Spleen (tissue), 11 donors: ENCODE measurements at regions not wholly inside any gene's neighbourhood (a gene's known extent, or its start where the extent isn't known, plus 50 kb on each side); places are given as distances from the start of the nearest gene placed in this dataset.

ENCODE experiments used
- DNase-seq: peaks from one replicate; pipeline ENCODE4 v3.0.0-alpha.2; 2020
- H3K27ac ChIP-seq, 8 donors: fragments of 200-600 bp; sonication (generic) in 7 of 8; 1 replicate in 4 of 8; 2 replicates in 4 of 8; pipeline versions ENCODE4 v1.5.0 to v1.8.0; 2016 to 2021; ENCODE audit warnings: inconsistent platforms in 4 of 8, mild to moderate bottlenecking in 4 of 8, moderate library complexity in 1 of 8
- H3K27me3 ChIP-seq, 7 donors: fragments of 200-600 bp; sonication (generic) in 6 of 7; replicated peaks in 1 of 7; 1 replicate in 4 of 7; 2 replicates in 3 of 7; pipeline versions ENCODE4 v1.5.0 to v1.8.0; 2016 to 2021; ENCODE audit warnings: inconsistent platforms in 3 of 7, mild to moderate bottlenecking in 1 of 7
- H3K36me3 ChIP-seq, 6 donors: fragments of 200-600 bp; sonication (generic) in 5 of 6; 1 replicate in 4 of 6; 2 replicates in 2 of 6; pipeline versions ENCODE4 v1.5.0 to v1.8.0; 2016 to 2021; ENCODE audit warnings: inconsistent platforms in 2 of 6
- H3K4me1 ChIP-seq, 6 donors: fragments of 200-600 bp; sonication (generic) in 5 of 6; 1 replicate in 3 of 6; 2 replicates in 3 of 6; pipeline versions ENCODE4 v1.5.0 to v1.8.0; 2016 to 2021; ENCODE audit warnings: inconsistent platforms in 3 of 6
- H3K4me3 ChIP-seq, 8 donors: fragments of 200-600 bp; sonication (generic) in 7 of 8; 1 replicate in 4 of 8; 2 replicates in 4 of 8; pipeline versions ENCODE4 v1.5.0 to v1.8.0; 2016 to 2021; ENCODE audit warnings: inconsistent platforms in 4 of 8, mild to moderate bottlenecking in 4 of 8, moderate library complexity in 2 of 8
- H3K9me3 ChIP-seq, 8 donors: fragments of 200-600 bp; sonication (generic) in 7 of 8; 1 replicate in 4 of 8; 2 replicates in 4 of 8; pipeline versions ENCODE4 v1.5.0 to v1.8.0; 2016 to 2021; ENCODE audit warnings: inconsistent platforms in 4 of 8
- POLR2A ChIP-seq, 3 donors: fragments of 450-650 bp; IDR thresholded peaks; one replicate each; pipeline ENCODE4 v1.5.1; 2017; ENCODE audit warnings: antibody characterized with exemption in 3 of 3, mild to moderate bottlenecking in 1 of 3
- POLR2AphosphoS5 ChIP-seq, 3 donors: sonication (generic); formaldehyde crosslinking; IDR thresholded peaks; one replicate each; pipeline ENCODE4 v1.5.1; 2017; ENCODE audit warnings: antibody characterized with exemption in 3 of 3
- WGBS, 5 donors: extraction: QIAGEN DNeasy Blood & Tissue Kit in 3 of 5; methylation state at CpG; one replicate each; pipeline versions ENCODE4 v1.1.5 to v1.1.7; 2013 to 2018; 5-methylcytosine and 5-hydroxymethylcytosine counted together
- intact Hi-C: fragments of 100-400 bp; cut with DNase I; formaldehyde crosslinking; loops from one replicate; pipeline ENCODE4 v1.15.0; 2023; ENCODE audit warnings: low total_unique reads
- TF ChIP-seq, protein P1 (sequence below), 11 experiments: fragments of 200-600 bp in 7 of 11; fragments of 450-650 bp in 4 of 11; sonication (generic) in 4 of 11; IDR thresholded peaks in 8 of 11; conservative IDR thresholded peaks in 3 of 11; 1 replicate in 7 of 11; 2 replicates in 4 of 11; pipeline versions ENCODE4 v1.4.0 to v1.8.0; 2016 to 2021; ENCODE audit warnings: antibody characterized with exemption in 11 of 11, inconsistent platforms in 4 of 11, mild to moderate bottlenecking in 1 of 11
- donor health status: healthy with polysubstance abuse.
- donor health status: DM: no; HTN: no; CAD: no; lungs with moderate emphysema.
- donor health status: DM: no; HTN: no; CAD: no.
- donor health status: Bipolar disorder and iron deficiency.
- donor health status: healthy.
- donor health status: DM: no; HTN: no; CAD: no.
- donor health status: DM: yes; HTN: yes; CAD: no.

DNA sequence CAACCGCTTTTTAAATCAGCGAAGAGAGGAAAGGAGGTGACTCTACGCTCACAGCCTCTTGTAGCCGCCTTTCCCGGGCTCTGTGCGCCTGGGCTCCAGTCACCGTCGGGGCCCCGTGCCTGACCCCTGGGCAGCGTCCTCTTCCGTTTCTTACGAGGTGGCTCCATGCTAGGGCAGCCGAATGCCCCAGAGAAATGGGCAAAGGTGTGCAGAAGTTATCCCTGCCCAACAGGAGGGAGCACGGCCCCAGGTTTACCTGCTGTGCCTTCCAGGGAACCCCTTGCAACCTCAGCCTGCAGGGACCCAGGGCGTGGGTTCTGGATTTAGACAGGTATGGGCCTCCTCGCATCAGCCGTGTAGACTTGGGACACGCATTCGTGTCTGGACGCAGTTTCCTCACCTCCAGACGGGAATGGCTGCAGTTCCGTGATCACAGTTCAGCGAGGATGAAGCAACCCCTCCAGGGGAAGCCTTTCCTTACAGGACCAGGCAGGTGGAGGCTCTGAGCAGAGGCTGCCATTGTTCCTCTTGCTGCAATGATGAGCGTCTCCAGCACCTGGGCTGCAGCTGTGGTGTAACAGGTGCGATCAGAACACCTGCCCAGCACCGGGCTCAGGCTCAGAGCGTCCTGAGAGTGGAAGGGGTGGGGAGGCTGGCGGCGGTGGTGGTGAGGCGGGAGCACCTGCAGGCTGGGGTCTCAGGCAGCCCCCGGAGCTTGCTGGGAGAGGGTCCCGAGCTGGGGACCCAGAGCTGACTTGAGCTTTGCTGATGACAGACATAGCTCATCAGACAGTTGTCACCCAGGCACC lies 81.3 kb upstream of the BHLHE23 start:
- no peaks in the 10 kb centered on the region for H3K36me3 ChIP-seq
- no peak overlapping the region for H3K27ac ChIP-seq
- H3K9me3 ChIP-seq: no peaks in the 10 kb centered on the region
- WGBS, 5 donors: 82 to 88% (median 83%) methylated on average over 29 to 32 of the region's 32 CpGs
- no peak overlapping the region for H3K4me3 ChIP-seq
- no peaks in the 10 kb centered on the region for H3K4me1 ChIP-seq
- intact Hi-C loops: no loop called here
- DNase-seq: peak; percentile 35
- H3K27me3 ChIP-seq: peaks cover 0 to 100% (median 26%) of the 10 kb centered on the region in 7 donors
- TF ChIP-seq POLR2AphosphoS5 (IDR thresholded peaks at IDR 0.05) (no peak), POLR2A (IDR thresholded peaks at IDR 0.05) (no peak)
- TF ChIP-seq, protein P1, sequence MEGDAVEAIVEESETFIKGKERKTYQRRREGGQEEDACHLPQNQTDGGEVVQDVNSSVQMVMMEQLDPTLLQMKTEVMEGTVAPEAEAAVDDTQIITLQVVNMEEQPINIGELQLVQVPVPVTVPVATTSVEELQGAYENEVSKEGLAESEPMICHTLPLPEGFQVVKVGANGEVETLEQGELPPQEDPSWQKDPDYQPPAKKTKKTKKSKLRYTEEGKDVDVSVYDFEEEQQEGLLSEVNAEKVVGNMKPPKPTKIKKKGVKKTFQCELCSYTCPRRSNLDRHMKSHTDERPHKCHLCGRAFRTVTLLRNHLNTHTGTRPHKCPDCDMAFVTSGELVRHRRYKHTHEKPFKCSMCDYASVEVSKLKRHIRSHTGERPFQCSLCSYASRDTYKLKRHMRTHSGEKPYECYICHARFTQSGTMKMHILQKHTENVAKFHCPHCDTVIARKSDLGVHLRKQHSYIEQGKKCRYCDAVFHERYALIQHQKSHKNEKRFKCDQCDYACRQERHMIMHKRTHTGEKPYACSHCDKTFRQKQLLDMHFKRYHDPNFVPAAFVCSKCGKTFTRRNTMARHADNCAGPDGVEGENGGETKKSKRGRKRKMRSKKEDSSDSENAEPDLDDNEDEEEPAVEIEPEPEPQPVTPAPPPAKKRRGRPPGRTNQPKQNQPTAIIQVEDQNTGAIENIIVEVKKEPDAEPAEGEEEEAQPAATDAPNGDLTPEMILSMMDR (IDR thresholded peaks at IDR 0.05 in 8 of 11, conservative IDR thresholded peaks at IDR 0.05 in 3 of 11): no peak

DNA sequence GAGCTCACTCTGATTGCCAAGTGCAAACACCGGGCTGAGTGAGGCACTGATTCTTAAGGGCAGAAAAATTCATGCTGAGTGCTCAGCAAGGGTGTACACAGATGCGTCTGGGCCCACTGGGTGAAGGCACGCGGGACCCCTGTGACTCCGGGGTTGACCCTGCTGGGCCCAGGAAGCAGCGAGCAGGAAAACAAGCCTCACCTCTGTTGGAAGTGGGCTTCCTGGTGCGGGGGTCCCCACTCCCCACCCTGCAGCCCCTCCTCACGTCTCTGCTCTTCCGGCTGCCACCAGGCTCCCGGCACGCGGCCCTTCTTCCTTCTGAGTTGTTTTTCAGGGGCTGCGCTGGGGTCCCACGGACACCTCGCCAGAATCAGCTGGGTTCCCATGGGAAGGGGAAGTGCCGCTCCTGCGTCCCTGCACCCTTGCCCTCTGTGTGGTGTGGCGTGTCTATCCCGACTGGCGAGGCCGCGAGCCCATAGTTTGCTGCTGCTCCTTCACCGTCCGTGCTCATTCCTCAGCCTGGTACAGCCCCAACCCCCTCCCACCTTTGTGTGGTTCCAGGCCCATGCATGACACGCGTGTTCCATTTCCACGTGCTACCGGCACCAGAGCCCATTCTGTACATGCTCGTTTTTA lies 80.6 kb upstream of the BHLHE23 start:
- no peak overlapping the region for H3K4me3 ChIP-seq
- peak; percentile 41 for DNase-seq
- H3K4me1 ChIP-seq: no peaks in the 10 kb centered on the region
- no peak overlapping the region for H3K27ac ChIP-seq
- H3K36me3 ChIP-seq: no peaks in the 10 kb centered on the region
- H3K9me3 ChIP-seq: no peaks in the 10 kb centered on the region
- WGBS, 5 donors: 64 to 78% (median 75%) methylated on average over 23 to 29 of the region's 29 CpGs
- TF ChIP-seq POLR2AphosphoS5 (IDR thresholded peaks at IDR 0.05): no peak
- no peak for TF ChIP-seq POLR2A (IDR thresholded peaks at IDR 0.05)
- TF ChIP-seq, protein P1 (IDR thresholded peaks at IDR 0.05 in 8 of 11, conservative IDR thresholded peaks at IDR 0.05 in 3 of 11): no peak
- peaks cover 0 to 100% (median 23%) of the 10 kb centered on the region in 7 donors for H3K27me3 ChIP-seq
- intact Hi-C loops: no loop called here

DNA sequence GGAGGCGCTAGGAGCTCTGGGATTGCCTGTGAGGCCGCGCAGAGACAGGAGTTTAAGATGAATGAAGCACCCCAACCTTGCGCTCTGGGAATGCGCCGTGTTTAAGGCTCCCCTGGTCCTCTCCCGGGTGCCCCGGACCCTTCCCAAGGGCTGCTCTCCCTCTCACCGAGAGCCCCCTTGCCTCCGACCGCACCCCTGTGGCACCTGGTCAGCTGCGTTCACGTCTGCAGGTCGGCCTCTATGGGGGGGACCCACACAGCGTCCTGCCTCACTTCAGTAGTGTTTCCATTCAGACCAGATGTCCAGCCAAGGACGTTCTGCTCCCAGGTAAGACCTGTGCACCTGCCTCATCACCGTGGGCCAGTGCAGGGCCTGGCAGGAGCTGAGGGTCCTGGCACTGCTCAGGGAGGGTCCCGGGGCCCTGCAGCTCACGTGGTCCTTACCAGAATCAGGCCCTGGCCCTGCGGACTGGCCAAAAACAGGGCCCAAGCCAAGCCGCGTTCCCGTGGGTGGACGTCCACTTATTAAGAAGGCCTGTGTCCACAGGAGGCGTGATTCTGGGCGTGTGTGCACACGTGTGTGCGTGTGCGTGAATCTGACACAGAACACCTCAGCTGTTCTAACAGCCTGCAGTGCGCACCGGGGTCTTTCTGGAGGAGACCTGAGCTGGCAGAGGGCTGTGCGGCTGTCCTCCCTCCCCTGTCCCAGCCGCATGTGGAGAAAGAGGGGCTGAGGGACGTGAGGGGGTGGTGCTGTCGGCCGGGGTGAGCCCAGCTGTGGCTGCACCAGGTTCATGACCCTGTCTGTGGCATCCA lies 79.9 kb upstream of the BHLHE23 start:
- no peaks in the 10 kb centered on the region for H3K9me3 ChIP-seq
- no peaks in the 10 kb centered on the region for H3K4me1 ChIP-seq
- H3K36me3 ChIP-seq: no peaks in the 10 kb centered on the region
- peaks cover 0 to 100% (median 16%) of the 10 kb centered on the region in 7 donors for H3K27me3 ChIP-seq
- 70 to 87% (median 81%) methylated on average over 31 to 36 of the region's 36 CpGs for WGBS, 5 donors
- intact Hi-C loops: no loop called here
- H3K4me3 ChIP-seq: no peak overlapping the region
- TF ChIP-seq, protein P1 (IDR thresholded peaks at IDR 0.05 in 8 of 11, conservative IDR thresholded peaks at IDR 0.05 in 3 of 11): no peak
- TF ChIP-seq POLR2AphosphoS5 (IDR thresholded peaks at IDR 0.05) (no peak), POLR2A (IDR thresholded peaks at IDR 0.05) (no peak)
- DNase-seq: peak; percentile 64
- H3K27ac ChIP-seq: no peak overlapping the region
